GM12878 (cell line): ENCODE measurements at regions not wholly inside any gene's neighbourhood (a gene's known extent, or its start where the extent isn't known, plus 50 kb on each side); places are given as distances from the start of the nearest gene placed in this dataset.

Experiments used
- ATF7 ChIP-seq: fragments of 450-650 bp; IDR thresholded peaks from 2 replicates; pipeline ENCODE4 v1.6.1; 2016; ENCODE audit warnings: low read depth, mild to moderate bottlenecking
- CREM ChIP-seq: IDR thresholded peaks from 2 replicates; pipeline ENCODE4 v1.6.1; 2014; ENCODE audit warnings: antibody characterized with exemption, low read depth
- EP300 ChIP-seq, 2 experiments: fragments of 150-350 bp in 1 of 2; IDR thresholded peaks; 2 replicates each; pipeline ENCODE4 v1.6.1; 2011 to 2012; ENCODE audit warnings: low read depth in 2 of 2, low read length in 2 of 2, borderline replicate concordance in 1 of 2, improper control_type of control experiment in 1 of 2, inconsistent platforms in 1 of 2; ENCODE audit not compliant: control insufficient read depth in 1 of 2
- HDGF ChIP-seq: fragments of 450-650 bp; IDR thresholded peaks from 2 replicates; pipeline ENCODE4 v1.6.1; 2016; ENCODE audit warnings: antibody characterized with exemption
- IRF4 ChIP-seq: IDR thresholded peaks from 2 replicates; pipeline ENCODE4 v1.6.1; 2011; ENCODE audit warnings: low read depth, low read length
- MEF2A ChIP-seq: IDR thresholded peaks from 2 replicates; pipeline ENCODE4 v1.6.1; 2011; ENCODE audit warnings: low read depth, mild to moderate bottlenecking, low read length, moderate library complexity; ENCODE audit not compliant: insufficient read depth
- MTA2 ChIP-seq: fragments of 450-650 bp; IDR thresholded peaks from 2 replicates; pipeline ENCODE4 v1.6.1; 2016; ENCODE audit warnings: low read depth, mild to moderate bottlenecking, moderate library complexity
- NBN ChIP-seq: fragments of 450-650 bp; IDR thresholded peaks from 2 replicates; pipeline ENCODE4 v1.6.1; 2016
- NFIC ChIP-seq: IDR thresholded peaks from 2 replicates; pipeline ENCODE4 v1.6.1; 2012; ENCODE audit warnings: low read depth, mild to moderate bottlenecking, inconsistent platforms, low read length, moderate library complexity
- POLR2A ChIP-seq: IDR thresholded peaks from 2 replicates; pipeline ENCODE4 v1.6.1; 2011; ENCODE audit warnings: low read depth, mild to moderate bottlenecking, low read length
- POU2F2 ChIP-seq: IDR thresholded peaks from 3 replicates; pipeline ENCODE4 v1.6.1; 2011; ENCODE audit warnings: low read depth, mild to moderate bottlenecking, low read length, borderline replicate concordance
- RAD51 ChIP-seq: fragments of 450-650 bp; IDR thresholded peaks from 2 replicates; pipeline ENCODE4 v1.6.1; 2016; ENCODE audit warnings: moderate library complexity, mild to moderate bottlenecking, inconsistent platforms
- RB1 ChIP-seq: fragments of 450-650 bp; formaldehyde crosslinking; IDR thresholded peaks from 2 replicates; pipeline ENCODE4 v1.6.1; 2017; ENCODE audit warnings: mild to moderate bottlenecking, borderline replicate concordance
- SMAD1 ChIP-seq: fragments of 450-650 bp; IDR thresholded peaks from 2 replicates; pipeline ENCODE4 v1.6.1; 2018; ENCODE audit warnings: mild to moderate bottlenecking, low read depth; ENCODE audit not compliant: partially characterized antibody
- SP1 ChIP-seq: IDR thresholded peaks from one replicate; pipeline ENCODE4 v1.6.1; 2011; ENCODE audit warnings: low read depth, low read length
- SPI1 ChIP-seq: IDR thresholded peaks from 2 replicates; pipeline ENCODE4 v1.6.1; 2011; ENCODE audit warnings: low read depth, mild to moderate bottlenecking, low read length, moderate library complexity, borderline replicate concordance; ENCODE audit not compliant: insufficient read depth
- SRF ChIP-seq, 2 experiments: IDR thresholded peaks; 2 replicates each; pipeline ENCODE4 v1.6.1; 2011; ENCODE audit warnings: low read depth in 2 of 2, low read length in 2 of 2, mild to moderate bottlenecking in 1 of 2, moderate library complexity in 1 of 2
- TBL1XR1 ChIP-seq: IDR thresholded peaks from 2 replicates; pipeline ENCODE4 v1.6.1; 2012; ENCODE audit warnings: low read depth, low read length, improper control_type of control experiment
- ZNF207 ChIP-seq: fragments of 450-650 bp; IDR thresholded peaks from 2 replicates; pipeline ENCODE4 v1.6.1; 2014; ENCODE audit warnings: antibody characterized with exemption, mild to moderate bottlenecking, borderline replicate concordance
- ZNF217 ChIP-seq: fragments of 450-650 bp; IDR thresholded peaks from 2 replicates; pipeline ENCODE4 v1.6.1; 2017; ENCODE audit warnings: antibody characterized with exemption, mild to moderate bottlenecking
- TF ChIP-seq, protein P1 (sequence below): fragments of 450-650 bp; IDR thresholded peaks from 2 replicates; pipeline ENCODE4 v1.6.1; 2017; ENCODE audit warnings: mild to moderate bottlenecking, moderate library complexity
- TF ChIP-seq, protein P2 (sequence below): IDR thresholded peaks from 2 replicates; pipeline ENCODE4 v1.6.1; 2012; ENCODE audit warnings: low read length, inconsistent platforms

DNA sequence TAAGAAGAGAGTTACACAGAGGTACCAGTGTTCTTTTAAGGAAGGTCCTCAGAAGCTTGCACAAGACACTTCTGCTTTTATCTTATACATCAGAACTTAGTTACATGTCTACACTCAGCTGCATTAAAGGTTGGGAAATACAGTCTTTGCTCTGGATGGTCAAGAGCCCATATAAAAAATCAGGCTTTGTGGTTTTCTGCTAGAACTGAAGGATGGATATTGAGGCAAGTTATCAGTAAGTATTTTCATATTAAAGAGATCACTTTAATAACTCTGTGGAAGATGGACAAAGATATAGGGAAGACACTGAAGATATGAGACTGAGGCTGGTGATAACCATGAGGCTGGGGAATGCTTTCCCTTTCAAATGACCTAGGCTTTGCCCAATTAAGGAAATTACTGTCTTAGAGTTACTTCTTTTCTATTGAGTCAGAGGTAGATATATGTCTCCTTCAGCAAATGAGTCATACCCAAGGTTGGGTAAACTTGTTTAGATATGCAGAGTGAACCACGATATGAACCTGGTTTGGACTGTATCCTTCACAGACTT lies 87.0 kb upstream of the TNC start (continued):
- TF ChIP-seq SRF (IDR thresholded peaks at IDR 0.05; ENCODE audit: low read depth in 2 of 2, low read length in 2 of 2): peak in 1 of 2 experiments; percentile 95; a peak in 2 of 4 replicates
- peak; percentile 20; the same call in 1 of the 2 replicates for TF ChIP-seq CREM
- no peak for TF ChIP-seq SMAD1
- TF ChIP-seq POLR2A: no peak
- peak; percentile 53; the same call in 1 of the 2 replicates for TF ChIP-seq MTA2
- TF ChIP-seq SP1: no peak
- TF ChIP-seq EP300 (IDR thresholded peaks at IDR 0.05; ENCODE audit: borderline replicate concordance in 1 of 2, control insufficient read depth in 1 of 2, low read depth in 2 of 2, low read length in 2 of 2): peak in 1 of 2 experiments; percentile 13; a peak in 1 of 4 replicates
- TF ChIP-seq ZNF217: no peak
- TF ChIP-seq POU2F2: peak; percentile 43; the same call in 1 of the 3 replicates
- 0 out of 2 replicates have a peak, but pooled peaks have one; percentile 31 for TF ChIP-seq IRF4
- TF ChIP-seq TBL1XR1: no peak
- no peak for TF ChIP-seq RB1
- peak; percentile 68 for TF ChIP-seq NFIC
- TF ChIP-seq NBN: no peak
- TF ChIP-seq RAD51: no peak
- TF ChIP-seq, protein P1, sequence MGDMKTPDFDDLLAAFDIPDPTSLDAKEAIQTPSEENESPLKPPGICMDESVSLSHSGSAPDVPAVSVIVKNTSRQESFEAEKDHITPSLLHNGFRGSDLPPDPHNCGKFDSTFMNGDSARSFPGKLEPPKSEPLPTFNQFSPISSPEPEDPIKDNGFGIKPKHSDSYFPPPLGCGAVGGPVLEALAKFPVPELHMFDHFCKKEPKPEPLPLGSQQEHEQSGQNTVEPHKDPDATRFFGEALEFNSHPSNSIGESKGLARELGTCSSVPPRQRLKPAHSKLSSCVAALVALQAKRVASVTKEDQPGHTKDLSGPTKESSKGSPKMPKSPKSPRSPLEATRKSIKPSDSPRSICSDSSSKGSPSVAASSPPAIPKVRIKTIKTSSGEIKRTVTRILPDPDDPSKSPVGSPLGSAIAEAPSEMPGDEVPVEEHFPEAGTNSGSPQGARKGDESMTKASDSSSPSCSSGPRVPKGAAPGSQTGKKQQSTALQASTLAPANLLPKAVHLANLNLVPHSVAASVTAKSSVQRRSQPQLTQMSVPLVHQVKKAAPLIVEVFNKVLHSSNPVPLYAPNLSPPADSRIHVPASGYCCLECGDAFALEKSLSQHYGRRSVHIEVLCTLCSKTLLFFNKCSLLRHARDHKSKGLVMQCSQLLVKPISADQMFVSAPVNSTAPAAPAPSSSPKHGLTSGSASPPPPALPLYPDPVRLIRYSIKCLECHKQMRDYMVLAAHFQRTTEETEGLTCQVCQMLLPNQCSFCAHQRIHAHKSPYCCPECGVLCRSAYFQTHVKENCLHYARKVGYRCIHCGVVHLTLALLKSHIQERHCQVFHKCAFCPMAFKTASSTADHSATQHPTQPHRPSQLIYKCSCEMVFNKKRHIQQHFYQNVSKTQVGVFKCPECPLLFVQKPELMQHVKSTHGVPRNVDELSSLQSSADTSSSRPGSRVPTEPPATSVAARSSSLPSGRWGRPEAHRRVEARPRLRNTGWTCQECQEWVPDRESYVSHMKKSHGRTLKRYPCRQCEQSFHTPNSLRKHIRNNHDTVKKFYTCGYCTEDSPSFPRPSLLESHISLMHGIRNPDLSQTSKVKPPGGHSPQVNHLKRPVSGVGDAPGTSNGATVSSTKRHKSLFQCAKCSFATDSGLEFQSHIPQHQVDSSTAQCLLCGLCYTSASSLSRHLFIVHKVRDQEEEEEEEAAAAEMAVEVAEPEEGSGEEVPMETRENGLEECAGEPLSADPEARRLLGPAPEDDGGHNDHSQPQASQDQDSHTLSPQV: no peak
- no peak for TF ChIP-seq HDGF
- TF ChIP-seq SPI1: peak; percentile 50; the same call in 1 of the 2 replicates
- TF ChIP-seq MEF2A: no peak
- TF ChIP-seq ZNF207: no peak
- peak; percentile 23; the same call in 1 of the 2 replicates for TF ChIP-seq ATF7
- TF ChIP-seq, protein P2, sequence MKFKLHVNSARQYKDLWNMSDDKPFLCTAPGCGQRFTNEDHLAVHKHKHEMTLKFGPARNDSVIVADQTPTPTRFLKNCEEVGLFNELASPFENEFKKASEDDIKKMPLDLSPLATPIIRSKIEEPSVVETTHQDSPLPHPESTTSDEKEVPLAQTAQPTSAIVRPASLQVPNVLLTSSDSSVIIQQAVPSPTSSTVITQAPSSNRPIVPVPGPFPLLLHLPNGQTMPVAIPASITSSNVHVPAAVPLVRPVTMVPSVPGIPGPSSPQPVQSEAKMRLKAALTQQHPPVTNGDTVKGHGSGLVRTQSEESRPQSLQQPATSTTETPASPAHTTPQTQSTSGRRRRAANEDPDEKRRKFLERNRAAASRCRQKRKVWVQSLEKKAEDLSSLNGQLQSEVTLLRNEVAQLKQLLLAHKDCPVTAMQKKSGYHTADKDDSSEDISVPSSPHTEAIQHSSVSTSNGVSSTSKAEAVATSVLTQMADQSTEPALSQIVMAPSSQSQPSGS: peak; percentile 65
